ENCODE measurements at regions not wholly inside any gene's neighbourhood (a gene's known extent, or its start where the extent isn't known, plus 50 kb on each side); places are given as distances from the start of the nearest gene placed in this dataset.
"Not testable (repeated sequence)": the region's sequence is repeated elsewhere in the genome, so short reads cannot be mapped to it uniquely, and the experiment has no call there.

- Histone ChIP-seq H3K9me3 (ENCODE audit: insufficient read depth, low read length) (no peaks in the 10 kb centered on the region), H3K36me3 (ENCODE audit: insufficient read depth, insufficient read length, low read length) (no peaks in the 10 kb centered on the region), H3K4me1 (ENCODE audit: insufficient read depth, insufficient read length) (no peaks in the 10 kb centered on the region), H3K27me3 (ENCODE audit: insufficient read depth, insufficient read length) (no peaks in the 10 kb centered on the region), H3K4me3 (ENCODE audit: insufficient read length, low read depth) (no peak overlapping the region), H3K9ac (ENCODE audit: insufficient read length, low read depth) (no peak overlapping the region)
- TF ChIP-seq SUZ12 (IDR thresholded peaks at IDR 0.05; ENCODE audit: extremely low read depth, insufficient read depth, insufficient read length) (no peak), ZNF274 (IDR thresholded peaks at IDR 0.05; ENCODE audit: low read depth, low read length) (no peak)
- DNase-seq (ENCODE audit: low read depth, low spot score) = no peak
Observed at GRCh38 chrX:7503251-7503650, 339.7 kb upstream of the VCX start.

- Histone ChIP-seq H3K27me3 (ENCODE audit: insufficient read depth, insufficient read length) (no peaks in the 10 kb centered on the region), H3K9ac (ENCODE audit: insufficient read length, low read depth) (no peak overlapping the region), H3K4me1 (ENCODE audit: insufficient read depth, insufficient read length) (no peaks in the 10 kb centered on the region), H3K36me3 (ENCODE audit: insufficient read depth, insufficient read length, low read length) (no peaks in the 10 kb centered on the region), H3K4me3 (ENCODE audit: insufficient read length, low read depth) (no peak overlapping the region), H3K9me3 (ENCODE audit: insufficient read depth, low read length) (no peaks in the 10 kb centered on the region)
- TF ChIP-seq SUZ12 (IDR thresholded peaks at IDR 0.05; ENCODE audit: extremely low read depth, insufficient read depth, insufficient read length) = no peak
- TF ChIP-seq YY1 (IDR thresholded peaks at IDR 0.05; ENCODE audit: insufficient read depth, insufficient read length) = no peak
- no peak for TF ChIP-seq ZNF274 (IDR thresholded peaks at IDR 0.05; ENCODE audit: low read depth, low read length)
- no peak for DNase-seq (ENCODE audit: low read depth, low spot score)
Observed at GRCh38 chrX:7500386-7500785, 342.6 kb upstream of the VCX start.

- Histone ChIP-seq H3K4me1 (ENCODE audit: insufficient read depth, insufficient read length) (no peaks in the 10 kb centered on the region), H3K27me3 (ENCODE audit: insufficient read depth, insufficient read length) (no peaks in the 10 kb centered on the region), H3K9me3 (ENCODE audit: insufficient read depth, low read length) (no peaks in the 10 kb centered on the region), H3K4me3 (ENCODE audit: insufficient read length, low read depth) (no peak overlapping the region), H3K9ac (ENCODE audit: insufficient read length, low read depth) (no peak overlapping the region), H3K36me3 (ENCODE audit: insufficient read depth, insufficient read length, low read length) (no peaks in the 10 kb centered on the region)
- DNase-seq (ENCODE audit: low read depth, low spot score) = no peak
- no peak for TF ChIP-seq SUZ12 (IDR thresholded peaks at IDR 0.05; ENCODE audit: extremely low read depth, insufficient read depth, insufficient read length)
- no peak for TF ChIP-seq ZNF274 (IDR thresholded peaks at IDR 0.05; ENCODE audit: low read depth, low read length)
- TF ChIP-seq YY1 (IDR thresholded peaks at IDR 0.05; ENCODE audit: insufficient read depth, insufficient read length) = no peak
Observed at GRCh38 chrX:7486505-7486904, 338.6 kb upstream of the PUDP start.

- no peak overlapping the region for H3K4me3 ChIP-seq (ENCODE audit: insufficient read length, low read depth)
- H3K9ac ChIP-seq (ENCODE audit: insufficient read length, low read depth) = no peak overlapping the region
- H3K36me3 ChIP-seq (ENCODE audit: insufficient read depth, insufficient read length, low read length) = no peaks in the 10 kb centered on the region
- TF ChIP-seq SUZ12 (IDR thresholded peaks at IDR 0.05; ENCODE audit: extremely low read depth, insufficient read depth, insufficient read length) = no peak
- TF ChIP-seq YY1 (IDR thresholded peaks at IDR 0.05; ENCODE audit: insufficient read depth, insufficient read length) = no peak
- no peak for TF ChIP-seq ZNF274 (IDR thresholded peaks at IDR 0.05; ENCODE audit: low read depth, low read length)
- DNase-seq (ENCODE audit: low read depth, low spot score) = no peak
- H3K4me1 ChIP-seq (ENCODE audit: insufficient read depth, insufficient read length) = no peaks in the 10 kb centered on the region
- H3K9me3 ChIP-seq (ENCODE audit: insufficient read depth, low read length) = no peaks in the 10 kb centered on the region
- no peaks in the 10 kb centered on the region for H3K27me3 ChIP-seq (ENCODE audit: insufficient read depth, insufficient read length)
Observed at GRCh38 chrX:7485061-7485460, 337.1 kb upstream of the PUDP start.

- no peak for DNase-seq (ENCODE audit: low read depth, low spot score)
- H3K36me3 ChIP-seq (ENCODE audit: insufficient read depth, insufficient read length, low read length) = no peaks in the 10 kb centered on the region
- no peak overlapping the region for H3K9ac ChIP-seq (ENCODE audit: insufficient read length, low read depth)
- no peaks in the 10 kb centered on the region for H3K27me3 ChIP-seq (ENCODE audit: insufficient read depth, insufficient read length)
- H3K4me3 ChIP-seq (ENCODE audit: insufficient read length, low read depth) = no peak overlapping the region
- no peak for TF ChIP-seq YY1 (IDR thresholded peaks at IDR 0.05; ENCODE audit: insufficient read depth, insufficient read length)
- no peak for TF ChIP-seq ZNF274 (IDR thresholded peaks at IDR 0.05; ENCODE audit: low read depth, low read length)
- no peak for TF ChIP-seq SUZ12 (IDR thresholded peaks at IDR 0.05; ENCODE audit: extremely low read depth, insufficient read depth, insufficient read length)
- H3K4me1 ChIP-seq (ENCODE audit: insufficient read depth, insufficient read length) = no peaks in the 10 kb centered on the region
- no peaks in the 10 kb centered on the region for H3K9me3 ChIP-seq (ENCODE audit: insufficient read depth, low read length)
Observed at GRCh38 chrX:7480721-7481120, 332.8 kb upstream of the PUDP start.

GRCh38 chrX:7462110-7462509, 314.2 kb upstream of the PUDP start:
- TF ChIP-seq SUZ12 (IDR thresholded peaks at IDR 0.05; ENCODE audit: extremely low read depth, insufficient read depth, insufficient read length) (no peak), YY1 (IDR thresholded peaks at IDR 0.05; ENCODE audit: insufficient read depth, insufficient read length) (no peak), ZNF274 (IDR thresholded peaks at IDR 0.05; ENCODE audit: low read depth, low read length) (no peak)
- no peak overlapping the region for H3K4me3 ChIP-seq (ENCODE audit: insufficient read length, low read depth)
- H3K9ac ChIP-seq (ENCODE audit: insufficient read length, low read depth) = no peak overlapping the region
- DNase-seq (ENCODE audit: low read depth, low spot score) = no peak
- no peaks in the 10 kb centered on the region for H3K36me3 ChIP-seq (ENCODE audit: insufficient read depth, insufficient read length, low read length)
- no peaks in the 10 kb centered on the region for H3K4me1 ChIP-seq (ENCODE audit: insufficient read depth, insufficient read length)
- no peaks in the 10 kb centered on the region for H3K27me3 ChIP-seq (ENCODE audit: insufficient read depth, insufficient read length)
- H3K9me3 ChIP-seq (ENCODE audit: insufficient read depth, low read length) = no peaks in the 10 kb centered on the region

GRCh38 chrX:7461051-7461450, 313.1 kb upstream of the PUDP start:
- H3K27me3 ChIP-seq (ENCODE audit: insufficient read depth, insufficient read length); H3K9me3 ChIP-seq (ENCODE audit: insufficient read depth, low read length); H3K4me3 ChIP-seq (ENCODE audit: insufficient read length, low read depth); H3K4me1 ChIP-seq (ENCODE audit: insufficient read depth, insufficient read length); H3K9ac ChIP-seq (ENCODE audit: insufficient read length, low read depth); H3K36me3 ChIP-seq (ENCODE audit: insufficient read depth, insufficient read length, low read length); DNase-seq (ENCODE audit: low read depth, low spot score): not testable (repeated sequence)
